Neural cell (in vitro differentiated cells): ENCODE measurements at regions not wholly inside any gene's neighbourhood (a gene's known extent, or its start where the extent isn't known, plus 50 kb on each side); places are given as distances from the start of the nearest gene placed in this dataset.

Experiments used
- H2AFZ ChIP-seq: fragments of 200-600, 300-800 bp; sonication (generic), shearing (Covaris generic); 2 replicates; pipeline ENCODE4 v1.6.0; 2014; ENCODE audit warnings: low read depth, mild to moderate bottlenecking, antibody characterized with exemption, low read length, moderate library complexity
- H3F3A ChIP-seq: fragments of 200-600 bp; shearing (Covaris generic); 2 replicates; pipeline ENCODE4 v1.6.1; 2016; ENCODE audit warnings: mild to moderate bottlenecking, moderate library complexity, mixed read lengths, antibody characterized with exemption, low read length; ENCODE audit not compliant: insufficient read depth, poor library complexity, severe bottlenecking
- H3K27ac ChIP-seq: fragments of 200-600, 300-800 bp; sonication (generic), shearing (Covaris generic); 2 replicates; pipeline ENCODE4 v1.5.1; 2014; ENCODE audit warnings: mild to moderate bottlenecking, low read length, moderate library complexity
- H3K27me3 ChIP-seq: fragments of 300-800, 200-600 bp; sonication (generic), shearing (Covaris generic); 2 replicates; pipeline ENCODE4 v1.6.0; 2014; ENCODE audit warnings: mild to moderate bottlenecking, low read depth, low read length, moderate library complexity; ENCODE audit not compliant: insufficient read depth
- H3K36me3 ChIP-seq: fragments of 300-800, 200-600 bp; sonication (generic), shearing (Covaris generic); 2 replicates; pipeline ENCODE4 v1.5.1; 2014; ENCODE audit warnings: mild to moderate bottlenecking, antibody characterized with exemption, low read length, moderate library complexity; ENCODE audit not compliant: insufficient read depth
- H3K4me2 ChIP-seq: fragments of 300-800, 200-600 bp; sonication (generic), shearing (Covaris generic); 2 replicates; pipeline ENCODE4 v1.6.0; 2014; ENCODE audit warnings: mild to moderate bottlenecking, low read length
- H3K4me3 ChIP-seq: fragments of 300-800, 200-600 bp; sonication (generic), shearing (Covaris generic); 2 replicates; pipeline ENCODE4 v1.5.1; 2014; ENCODE audit warnings: mild to moderate bottlenecking, low read length, moderate library complexity
- H3K79me2 ChIP-seq: fragments of 200-600 bp; shearing (Covaris generic); replicated peaks from 2 replicates; pipeline ENCODE4 v1.6.0; 2014; ENCODE audit warnings: mild to moderate bottlenecking, low read length, moderate library complexity; ENCODE audit not compliant: insufficient read depth
- H3K9ac ChIP-seq: fragments of 300-800, 200-600 bp; sonication (generic), shearing (Covaris generic); 2 replicates; pipeline ENCODE4 v1.6.1; 2016; ENCODE audit warnings: mild to moderate bottlenecking, low read length, mixed read lengths
- H3K9me2 ChIP-seq: fragments of 200-600 bp; shearing (Covaris generic); 2 replicates; pipeline ENCODE4 v1.6.1; 2016; ENCODE audit warnings: mild to moderate bottlenecking, low read length, mixed read lengths; ENCODE audit not compliant: insufficient read depth
- H3K9me3 ChIP-seq: fragments of 200-600, 300-800 bp; sonication (generic), shearing (Covaris generic); 2 replicates; pipeline ENCODE4 v1.6.1; 2016; ENCODE audit warnings: mild to moderate bottlenecking, mixed run types, low read length, moderate library complexity, mixed read lengths
- H4K20me1 ChIP-seq: fragments of 200-600 bp; shearing (Covaris generic); 2 replicates; pipeline ENCODE4 v1.6.1; 2016; ENCODE audit warnings: mild to moderate bottlenecking, mixed run types; ENCODE audit not compliant: insufficient read depth
- CTCF ChIP-seq: fragments of 450-650 bp; IDR thresholded peaks from 2 replicates; pipeline ENCODE4 v1.5.1; 2014; ENCODE audit warnings: antibody characterized with exemption, mild to moderate bottlenecking, moderate library complexity; ENCODE audit not compliant: poor library complexity, severe bottlenecking
- EZH2 ChIP-seq: fragments of 200-600, 300-800 bp; shearing (Covaris generic), sonication (generic); IDR thresholded peaks from 2 replicates; pipeline ENCODE4 v1.6.1; 2014; ENCODE audit warnings: antibody characterized with exemption, low read length, borderline replicate concordance, mild to moderate bottlenecking; ENCODE audit not compliant: insufficient read depth, poor library complexity, severe bottlenecking
- MXI1 ChIP-seq: fragments of 450-650 bp; conservative IDR thresholded peaks from 2 replicates; pipeline ENCODE4 v1.6.1; 2014; ENCODE audit warnings: antibody characterized with exemption, mild to moderate bottlenecking; ENCODE audit not compliant: poor library complexity, severe bottlenecking
- POLR2AphosphoS5 ChIP-seq: IDR thresholded peaks from 2 replicates; pipeline ENCODE4 v1.6.1; 2012
- RAD21 ChIP-seq: fragments of 450-650 bp; conservative IDR thresholded peaks from 2 replicates; pipeline ENCODE4 v1.6.1; 2014; ENCODE audit warnings: antibody characterized with exemption, mild to moderate bottlenecking, moderate library complexity
- REST ChIP-seq: IDR thresholded peaks from 2 replicates; pipeline ENCODE4 v1.6.1; 2012; ENCODE audit warnings: borderline replicate concordance
- SMC3 ChIP-seq: fragments of 450-650 bp; conservative IDR thresholded peaks from 2 replicates; pipeline ENCODE4 v1.6.1; 2014; ENCODE audit warnings: antibody characterized with exemption, mild to moderate bottlenecking, moderate library complexity; ENCODE audit not compliant: poor library complexity
- TAF1 ChIP-seq: IDR thresholded peaks from 2 replicates; pipeline ENCODE4 v1.6.1; 2012; ENCODE audit warnings: low read depth

- TF ChIP-seq CTCF: no peak
- TF ChIP-seq RAD21: no peak
- TF ChIP-seq SMC3: no peak
- TF ChIP-seq REST: no peak
- TF ChIP-seq TAF1: no peak
- H3K9ac ChIP-seq: no peak overlapping the region
- H3K27me3 ChIP-seq: no peaks in the 10 kb centered on the region
Observed at GRCh38 chr12:81010641-81011040, 67.2 kb upstream of the ACSS3 start.

GRCh38 chr12:81005606-81006005, 67.9 kb upstream of the LIN7A start:
- no peak overlapping the region for H3K9ac ChIP-seq
- H3K27ac ChIP-seq: no peak overlapping the region
- H3K4me2 ChIP-seq: no peak overlapping the region
- no peak overlapping the region for H3K4me3 ChIP-seq
- no peaks in the 10 kb centered on the region for H3F3A ChIP-seq
- H4K20me1 ChIP-seq: no peaks in the 10 kb centered on the region
- no peaks in the 10 kb centered on the region for H3K9me3 ChIP-seq
- H3K9me2 ChIP-seq: no peaks in the 10 kb centered on the region
- H2AFZ ChIP-seq: no peak overlapping the region
- no peaks in the 10 kb centered on the region for H3K27me3 ChIP-seq
- H3K36me3 ChIP-seq: no peaks in the 10 kb centered on the region
- H3K79me2 ChIP-seq: no peaks in the 10 kb centered on the region
- no peak for TF ChIP-seq SMC3
- no peak for TF ChIP-seq MXI1
- TF ChIP-seq CTCF: no peak
- TF ChIP-seq REST: no peak
- TF ChIP-seq RAD21: no peak
- peak; percentile 20 for TF ChIP-seq POLR2AphosphoS5
- TF ChIP-seq EZH2: no peak

More at GRCh38 chr12:81010641-81011040, 67.2 kb upstream of the ACSS3 start:
- Histone ChIP-seq H3F3A (no peaks in the 10 kb centered on the region), H3K9me2 (no peaks in the 10 kb centered on the region), H3K36me3 (no peaks in the 10 kb centered on the region), H3K4me2 (no peak overlapping the region), H4K20me1 (no peaks in the 10 kb centered on the region), H3K9me3 (no peaks in the 10 kb centered on the region), H3K27ac (no peak overlapping the region), H3K79me2 (no peaks in the 10 kb centered on the region), H2AFZ (no peak overlapping the region), H3K4me3 (no peak overlapping the region)
